Progenitor cell of endocrine pancreas (in vitro differentiated cells): ENCODE measurements at regions not wholly inside any gene's neighbourhood (a gene's known extent, or its start where the extent isn't known, plus 50 kb on each side); places are given as distances from the start of the nearest gene placed in this dataset.

Experiments used
- DNase-seq: peaks from one replicate; pipeline ENCODE4 v3.0.0; 2021; ENCODE audit warnings: low spot score; ENCODE audit not compliant: unreplicated experiment
- H3K27ac Mint-ChIP-seq: 2 replicates; pipeline ENCODE4 v1.8.0; 2021; ENCODE audit warnings: mild to moderate bottlenecking, moderate library complexity, mixed read lengths
- H3K27me3 Mint-ChIP-seq: 2 replicates; pipeline ENCODE4 v1.8.0; 2021; ENCODE audit warnings: mixed read lengths
- H3K36me3 Mint-ChIP-seq: 2 replicates; pipeline ENCODE4 v1.8.0; 2022; ENCODE audit warnings: mixed read lengths; ENCODE audit not compliant: insufficient read depth
- H3K4me1 Mint-ChIP-seq: 2 replicates; pipeline ENCODE4 v1.8.0; 2021; ENCODE audit warnings: low read depth, mixed read lengths
- H3K4me3 Mint-ChIP-seq: 2 replicates; pipeline ENCODE4 v1.8.0; 2021; ENCODE audit warnings: low read depth, mild to moderate bottlenecking, moderate library complexity, mixed read lengths
- H3K9me3 Mint-ChIP-seq: 2 replicates; pipeline ENCODE4 v1.8.0; 2021; ENCODE audit warnings: low read depth, mixed read lengths
- TF ChIP-seq, protein P1 (sequence below): fragments of 200-600 bp; sonication (generic); IDR thresholded peaks from one replicate; pipeline ENCODE4 v1.5.0; 2021; ENCODE audit warnings: antibody characterized with exemption, mild to moderate bottlenecking; ENCODE audit not compliant: unreplicated experiment

DNA sequence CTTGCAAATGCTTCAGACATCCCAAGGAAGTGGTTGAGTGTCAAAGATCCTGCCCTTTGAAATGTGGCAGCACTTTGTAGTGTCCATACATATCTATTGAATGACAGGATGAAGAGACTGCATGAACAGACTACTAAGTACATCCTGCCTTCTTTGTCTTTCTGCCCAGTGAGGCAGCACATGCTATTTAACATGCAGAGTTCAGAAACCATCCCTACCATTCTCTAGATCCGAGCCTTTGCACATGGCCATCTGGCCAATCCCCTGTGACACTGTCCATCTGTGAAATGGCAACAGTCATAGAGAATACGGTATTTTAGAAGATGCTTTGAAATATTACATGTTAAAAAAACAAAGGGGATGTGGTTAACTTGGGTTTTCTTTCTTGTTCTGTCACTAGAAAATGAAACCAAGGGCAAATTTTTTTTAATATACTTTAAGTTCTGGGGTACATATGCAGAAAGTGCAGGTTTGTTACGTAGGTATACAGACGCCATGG is 519.6 kb downstream of the NTRK3 start:
- TF ChIP-seq, protein P1, sequence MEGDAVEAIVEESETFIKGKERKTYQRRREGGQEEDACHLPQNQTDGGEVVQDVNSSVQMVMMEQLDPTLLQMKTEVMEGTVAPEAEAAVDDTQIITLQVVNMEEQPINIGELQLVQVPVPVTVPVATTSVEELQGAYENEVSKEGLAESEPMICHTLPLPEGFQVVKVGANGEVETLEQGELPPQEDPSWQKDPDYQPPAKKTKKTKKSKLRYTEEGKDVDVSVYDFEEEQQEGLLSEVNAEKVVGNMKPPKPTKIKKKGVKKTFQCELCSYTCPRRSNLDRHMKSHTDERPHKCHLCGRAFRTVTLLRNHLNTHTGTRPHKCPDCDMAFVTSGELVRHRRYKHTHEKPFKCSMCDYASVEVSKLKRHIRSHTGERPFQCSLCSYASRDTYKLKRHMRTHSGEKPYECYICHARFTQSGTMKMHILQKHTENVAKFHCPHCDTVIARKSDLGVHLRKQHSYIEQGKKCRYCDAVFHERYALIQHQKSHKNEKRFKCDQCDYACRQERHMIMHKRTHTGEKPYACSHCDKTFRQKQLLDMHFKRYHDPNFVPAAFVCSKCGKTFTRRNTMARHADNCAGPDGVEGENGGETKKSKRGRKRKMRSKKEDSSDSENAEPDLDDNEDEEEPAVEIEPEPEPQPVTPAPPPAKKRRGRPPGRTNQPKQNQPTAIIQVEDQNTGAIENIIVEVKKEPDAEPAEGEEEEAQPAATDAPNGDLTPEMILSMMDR = no peak
- H3K27me3 Mint-ChIP-seq = peaks cover 4% of the 10 kb centered on the region
- no peak for DNase-seq
- no peak overlapping the region for H3K27ac Mint-ChIP-seq
- H3K9me3 Mint-ChIP-seq = no peaks in the 10 kb centered on the region
- no peaks in the 10 kb centered on the region for H3K36me3 Mint-ChIP-seq
- H3K4me1 Mint-ChIP-seq = peaks cover under 1% of the 10 kb centered on the region
- H3K4me3 Mint-ChIP-seq = no peak overlapping the region

DNA sequence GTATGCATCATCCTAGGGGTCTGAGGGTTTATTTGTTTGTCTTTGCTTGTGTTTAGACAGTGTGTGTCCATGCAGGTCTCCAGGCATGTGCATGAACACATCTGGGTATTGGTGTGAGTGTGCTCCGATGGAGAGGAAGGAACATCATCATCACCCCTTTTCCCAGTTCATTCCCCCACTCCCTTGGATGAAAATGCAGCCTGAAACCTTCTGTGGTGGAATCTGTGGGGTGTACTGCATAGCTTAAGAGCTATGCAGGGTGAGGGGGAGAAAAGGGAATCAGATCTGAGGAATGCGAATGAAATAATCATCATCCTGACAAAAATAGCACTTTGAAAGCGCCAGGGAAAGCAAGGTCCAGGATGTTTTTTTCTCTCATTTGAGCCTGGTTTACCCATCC is 520.1 kb downstream of the NTRK3 start:
- H3K9me3 Mint-ChIP-seq = no peaks in the 10 kb centered on the region
- no peaks in the 10 kb centered on the region for H3K36me3 Mint-ChIP-seq
- H3K27ac Mint-ChIP-seq = no peak overlapping the region
- DNase-seq = no peak
- peaks cover 6% of the 10 kb centered on the region for H3K4me1 Mint-ChIP-seq
- H3K27me3 Mint-ChIP-seq = peaks cover 4% of the 10 kb centered on the region
- TF ChIP-seq, protein P1 = no peak
- no peak overlapping the region for H3K4me3 Mint-ChIP-seq

DNA sequence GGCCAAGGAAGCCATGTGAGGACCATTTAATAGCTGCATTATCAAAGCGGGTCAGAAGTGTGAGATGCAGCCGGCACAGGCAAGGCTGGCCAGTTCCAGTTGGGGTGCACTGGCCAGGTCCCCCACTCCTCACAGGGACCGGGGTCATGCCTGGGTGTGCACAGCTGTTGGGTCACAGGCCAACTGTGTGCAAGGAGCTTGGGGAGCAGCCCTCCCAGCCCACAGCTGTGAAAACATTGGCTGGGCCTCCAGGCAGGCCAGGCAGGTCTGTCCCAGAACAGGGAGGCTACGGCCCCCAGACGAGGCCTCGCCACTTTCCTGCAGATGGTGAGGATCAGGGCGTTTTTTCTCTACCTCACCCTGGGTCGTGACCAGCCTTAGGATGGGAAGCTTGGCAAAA is 521.0 kb downstream of the NTRK3 start:
- H3K27ac Mint-ChIP-seq = no peak overlapping the region
- H3K4me3 Mint-ChIP-seq = no peak overlapping the region
- no peaks in the 10 kb centered on the region for H3K9me3 Mint-ChIP-seq
- DNase-seq = no peak
- TF ChIP-seq, protein P1 = no peak
- H3K4me1 Mint-ChIP-seq = peaks cover 7% of the 10 kb centered on the region
- peaks cover 4% of the 10 kb centered on the region for H3K27me3 Mint-ChIP-seq
- H3K36me3 Mint-ChIP-seq = no peaks in the 10 kb centered on the region

DNA sequence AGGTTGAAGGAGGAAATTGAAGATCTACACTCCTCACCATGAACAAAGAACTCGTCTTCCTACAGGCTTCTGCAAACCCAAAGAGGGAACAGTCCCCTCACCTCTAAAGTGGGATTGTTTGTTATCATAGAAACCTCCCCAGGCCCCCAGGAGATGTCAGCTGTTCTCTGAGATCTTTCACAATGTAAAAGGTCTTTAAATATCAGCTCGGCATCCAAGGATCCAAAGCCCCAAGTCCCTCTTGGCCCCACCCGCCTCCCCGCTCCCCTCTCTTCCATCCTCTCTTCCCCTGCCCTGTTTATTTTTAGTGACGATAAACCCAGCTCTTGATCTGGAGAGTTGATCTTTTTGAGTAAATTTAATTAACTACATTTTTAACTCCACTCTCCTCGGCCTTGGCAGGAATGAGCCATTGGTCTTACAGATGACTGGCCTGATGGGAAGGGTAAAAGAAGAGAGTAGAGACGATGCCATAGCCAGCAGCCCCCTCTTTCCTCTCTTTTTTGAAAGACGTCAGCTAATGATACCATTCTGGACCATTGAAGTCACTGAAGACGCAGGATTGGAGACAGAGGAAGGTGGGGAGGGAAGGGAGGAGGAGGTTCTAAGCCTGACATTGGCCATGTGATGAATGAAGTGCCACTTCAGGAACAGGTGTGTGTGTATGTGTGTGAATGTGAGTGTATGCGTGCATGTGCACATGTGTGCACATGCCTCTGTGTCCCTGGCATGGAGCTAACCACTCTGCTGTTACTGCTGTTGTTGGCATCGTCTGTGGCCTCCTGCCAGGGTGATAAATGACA is 521.8 kb downstream of the NTRK3 start:
- H3K4me1 Mint-ChIP-seq = peaks cover 7% of the 10 kb centered on the region
- H3K36me3 Mint-ChIP-seq = no peaks in the 10 kb centered on the region
- peaks cover 4% of the 10 kb centered on the region for H3K27me3 Mint-ChIP-seq
- H3K9me3 Mint-ChIP-seq = no peaks in the 10 kb centered on the region
- H3K27ac Mint-ChIP-seq = no peak overlapping the region
- H3K4me3 Mint-ChIP-seq = no peak overlapping the region
- no peak for DNase-seq
- TF ChIP-seq, protein P1 = no peak

DNA sequence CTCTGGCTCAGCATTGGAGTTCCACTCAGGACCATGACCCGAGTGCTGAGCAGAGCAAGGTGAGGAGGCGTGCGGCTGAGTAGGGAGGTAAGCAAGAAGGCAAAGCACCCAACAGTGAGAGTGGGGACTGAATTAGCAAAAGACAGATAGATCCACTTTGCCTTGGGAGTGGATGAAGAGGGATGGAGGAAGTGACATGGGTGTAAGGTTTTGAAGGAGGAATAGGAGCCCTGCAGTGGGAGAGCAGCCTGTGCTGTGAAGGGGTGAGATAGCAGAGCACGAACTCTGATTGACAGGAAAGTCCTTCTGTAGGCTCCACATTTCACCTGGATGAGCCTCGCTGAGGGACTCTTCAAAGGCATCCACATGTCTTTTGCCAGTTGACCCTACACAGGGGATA is 522.6 kb downstream of the NTRK3 start:
- DNase-seq = no peak
- Mint-ChIP-seq H3K27ac (no peak overlapping the region), H3K36me3 (no peaks in the 10 kb centered on the region), H3K4me1 (peaks cover 7% of the 10 kb centered on the region), H3K4me3 (no peak overlapping the region), H3K27me3 (peaks cover 4% of the 10 kb centered on the region), H3K9me3 (no peaks in the 10 kb centered on the region)
- TF ChIP-seq, protein P1 = no peak
